NCI-H2227 (cell line): ENCODE measurements at regions not wholly inside any gene's neighbourhood (a gene's known extent, or its start where the extent isn't known, plus 50 kb on each side); places are given as distances from the start of the nearest gene placed in this dataset.
"Not testable (repeated sequence)": the region's sequence is repeated elsewhere in the genome, so short reads cannot be mapped to it uniquely, and the experiment has no call there.

ENCODE experiments used
- DNase-seq: peaks from one replicate; lab custom pipeline; 2025; ENCODE audit not compliant: unreplicated experiment; lab: John Stamatoyannopoulos, UW

DNA sequence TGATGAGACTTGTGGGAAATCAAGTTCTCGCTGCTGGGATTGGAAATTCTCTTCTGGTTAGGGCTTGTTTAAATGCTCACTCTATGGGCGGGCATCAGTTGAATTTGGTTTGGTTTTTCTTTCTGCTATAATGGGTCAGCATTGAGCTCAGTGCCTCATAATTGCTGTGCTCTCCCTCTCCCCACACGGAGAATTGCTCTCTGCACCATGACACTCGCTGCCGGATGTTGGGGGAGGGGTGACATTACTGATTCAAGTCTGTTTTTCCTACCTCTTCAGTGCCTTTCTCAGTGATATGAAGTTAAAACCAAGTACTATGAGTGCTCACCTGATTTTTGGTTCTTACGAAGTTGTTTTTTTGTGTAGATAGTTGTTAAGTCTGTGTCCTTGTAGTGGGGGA lies 599.6 kb downstream of the EPM2A start:
- no peak for DNase-seq

DNA sequence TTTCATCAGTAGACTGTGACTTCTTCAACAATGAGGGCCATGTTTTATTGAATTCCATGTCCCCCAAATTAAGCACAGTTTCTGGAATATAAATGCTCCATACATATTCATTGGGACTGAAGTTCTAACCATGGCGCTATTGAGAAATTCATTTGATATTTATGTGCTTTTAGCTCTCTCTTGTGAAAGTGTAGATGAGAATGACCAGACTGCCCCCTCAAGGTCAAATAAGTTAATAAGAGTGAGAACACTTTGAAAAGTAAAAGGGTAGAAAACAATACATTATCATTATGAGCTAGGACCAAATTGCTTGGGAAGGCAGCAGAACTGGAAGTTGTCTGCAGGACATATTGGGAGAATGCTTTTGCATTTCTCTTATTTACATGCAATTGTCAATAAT lies 597.9 kb downstream of the EPM2A start:
- DNase-seq: no peak

DNA sequence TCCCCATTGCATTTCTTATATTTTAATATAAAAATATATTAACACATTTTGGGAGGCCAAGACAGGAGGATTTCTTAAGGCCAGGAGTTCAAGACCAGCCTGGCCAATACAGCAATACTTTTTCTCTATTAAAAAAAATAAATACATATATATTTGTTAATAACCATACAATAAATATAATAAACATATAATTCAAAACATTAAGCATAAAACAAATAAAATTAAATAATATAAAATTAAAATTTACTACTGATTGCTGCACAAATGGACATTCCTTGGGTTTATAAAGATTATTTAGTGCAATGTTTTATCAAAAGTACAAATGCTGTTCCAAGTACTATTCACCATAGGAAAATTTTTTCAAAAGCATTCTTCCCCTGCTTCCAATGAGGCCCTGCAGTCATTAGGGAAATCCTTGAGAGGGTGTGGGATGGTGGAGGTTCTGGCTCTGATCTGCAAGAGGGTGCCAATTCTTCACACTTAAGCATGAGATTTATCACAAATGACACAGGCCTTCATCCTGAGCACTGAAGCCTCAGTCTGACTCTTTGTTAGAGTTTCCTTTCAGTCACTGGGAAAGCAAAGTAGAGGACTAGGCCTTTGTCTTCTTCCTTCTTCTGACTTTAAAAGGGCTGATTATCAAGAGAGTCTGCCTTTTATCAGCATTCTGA lies 596.7 kb downstream of the EPM2A start:
- peak; percentile 7 for DNase-seq

DNA sequence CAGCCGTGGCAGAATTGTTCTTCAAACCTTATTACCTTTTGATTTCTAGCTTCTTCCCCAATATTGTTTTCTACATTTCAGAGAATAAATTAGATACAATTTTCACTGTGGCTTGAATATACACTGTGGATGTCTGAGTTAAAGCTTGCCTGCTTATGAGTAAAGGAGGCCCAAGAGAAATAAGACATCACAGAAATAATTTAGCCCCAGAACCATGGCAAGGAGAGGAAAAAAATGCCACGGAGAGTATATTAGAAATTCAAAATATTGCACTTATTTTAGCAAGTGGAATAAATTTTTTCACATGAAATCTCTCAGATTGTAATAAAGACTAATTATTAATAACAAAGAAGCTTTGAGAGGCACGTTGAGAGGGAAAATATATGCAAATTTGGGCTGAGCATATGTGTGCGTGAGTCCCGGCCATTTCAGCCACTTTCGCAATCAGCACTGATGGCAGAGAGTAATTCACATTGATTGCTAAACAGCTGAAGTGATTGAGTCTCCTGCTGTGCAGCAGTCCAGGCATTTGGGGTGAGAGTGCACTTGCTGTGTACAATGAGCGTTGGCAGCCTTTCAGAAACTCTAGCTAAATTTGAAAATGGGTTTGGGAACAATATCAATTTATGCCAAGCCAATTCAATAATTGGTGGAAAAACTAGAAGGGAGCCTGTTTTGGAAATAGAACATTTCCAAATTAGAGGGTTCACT lies 596.0 kb downstream of the EPM2A start:
- peak; percentile 37 for DNase-seq

DNA sequence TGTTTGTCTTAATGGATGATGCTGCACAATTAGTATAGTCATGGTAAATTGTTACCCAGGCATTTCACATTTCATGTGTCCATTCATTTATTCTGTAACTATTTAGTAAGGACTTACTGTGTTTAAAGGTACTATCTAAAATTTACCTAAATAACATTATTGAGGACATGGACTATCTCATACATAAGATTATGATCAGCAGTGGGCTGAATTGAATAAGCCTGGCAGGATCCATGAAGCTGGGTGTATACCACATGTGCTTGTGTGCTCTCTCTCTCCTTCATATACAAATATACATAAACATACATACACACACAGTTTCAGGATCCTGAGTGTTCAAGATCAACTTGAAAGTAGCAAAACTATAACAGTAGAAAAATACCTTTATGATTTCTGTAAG lies 595.4 kb downstream of the EPM2A start:
- no peak for DNase-seq

DNA sequence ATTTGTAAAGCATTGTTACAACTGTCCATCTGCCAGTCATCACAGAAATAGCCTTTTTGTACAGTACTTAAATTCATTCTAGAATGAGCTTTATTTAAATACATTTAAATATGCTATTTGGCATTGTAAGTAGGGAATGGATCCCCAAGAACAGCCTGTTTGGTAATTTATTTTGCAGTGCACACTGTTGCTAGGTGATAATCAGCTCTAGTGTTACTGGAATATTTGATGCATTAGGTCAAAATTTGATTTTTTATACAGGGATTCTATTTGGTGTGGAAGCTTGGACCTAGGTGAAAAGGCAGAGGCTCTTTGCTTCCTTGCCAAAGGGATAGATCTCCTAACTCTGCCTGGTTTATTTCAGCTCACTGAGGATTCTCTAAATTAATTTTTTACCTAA lies 593.7 kb downstream of the EPM2A start:
- DNase-seq: no peak

DNA sequence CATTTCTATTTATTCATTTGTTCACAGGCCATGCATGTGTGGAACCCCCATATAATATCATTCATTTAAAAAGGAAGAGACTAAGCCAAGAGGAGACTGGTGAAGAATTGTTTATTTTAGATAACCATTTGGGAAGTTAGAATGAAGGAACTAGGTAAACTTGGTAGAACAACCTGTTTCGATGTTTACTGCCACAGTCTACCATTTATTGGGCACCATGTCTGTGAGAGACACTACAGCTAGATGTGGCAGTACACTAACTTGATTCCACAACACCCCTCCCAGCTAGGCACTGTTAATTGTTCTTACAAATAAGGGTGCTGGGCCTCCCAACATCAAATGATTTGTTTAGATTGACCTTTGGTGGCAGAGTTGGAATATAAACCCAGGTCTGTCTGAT lies 592.4 kb downstream of the EPM2A start:
- no peak for DNase-seq

DNA sequence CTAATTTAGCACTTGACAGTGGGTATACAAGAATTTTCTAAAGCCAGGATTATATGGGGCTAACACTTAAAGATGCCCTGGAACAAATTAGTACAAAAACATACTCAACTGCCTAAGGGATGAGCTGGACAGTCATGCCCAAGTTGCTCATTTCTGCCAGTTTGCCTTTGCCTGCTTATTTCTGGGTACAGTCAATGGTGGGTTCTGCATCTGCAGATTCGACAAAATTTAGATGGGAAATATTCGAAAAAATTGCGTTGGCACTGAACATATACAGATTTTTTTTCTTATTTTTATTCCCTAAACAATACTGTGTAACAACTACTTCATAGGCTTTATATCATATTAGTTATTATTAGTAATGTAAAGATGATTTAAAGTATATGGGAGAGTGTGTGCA lies 591.9 kb downstream of the EPM2A start:
- no peak for DNase-seq

DNA sequence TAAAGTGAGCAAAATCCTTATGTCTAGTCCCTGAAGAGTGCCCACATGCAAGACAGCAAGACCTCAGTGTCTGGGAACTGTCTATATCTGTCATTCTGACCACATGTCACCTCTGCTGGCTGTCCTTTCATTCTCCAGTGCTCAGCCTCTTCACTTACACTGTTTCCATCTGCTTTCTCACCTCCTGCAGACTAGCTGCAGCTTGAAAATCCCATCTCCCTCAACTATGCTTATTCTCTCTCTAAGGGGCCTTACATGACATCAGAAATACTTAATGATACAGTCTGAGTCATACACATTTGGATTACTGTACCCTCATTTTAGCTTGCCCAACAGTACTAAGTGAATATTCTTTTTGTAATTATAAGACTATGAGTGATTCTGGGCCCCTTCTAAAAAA lies 587.8 kb downstream of the EPM2A start:
- DNase-seq: no peak

DNA sequence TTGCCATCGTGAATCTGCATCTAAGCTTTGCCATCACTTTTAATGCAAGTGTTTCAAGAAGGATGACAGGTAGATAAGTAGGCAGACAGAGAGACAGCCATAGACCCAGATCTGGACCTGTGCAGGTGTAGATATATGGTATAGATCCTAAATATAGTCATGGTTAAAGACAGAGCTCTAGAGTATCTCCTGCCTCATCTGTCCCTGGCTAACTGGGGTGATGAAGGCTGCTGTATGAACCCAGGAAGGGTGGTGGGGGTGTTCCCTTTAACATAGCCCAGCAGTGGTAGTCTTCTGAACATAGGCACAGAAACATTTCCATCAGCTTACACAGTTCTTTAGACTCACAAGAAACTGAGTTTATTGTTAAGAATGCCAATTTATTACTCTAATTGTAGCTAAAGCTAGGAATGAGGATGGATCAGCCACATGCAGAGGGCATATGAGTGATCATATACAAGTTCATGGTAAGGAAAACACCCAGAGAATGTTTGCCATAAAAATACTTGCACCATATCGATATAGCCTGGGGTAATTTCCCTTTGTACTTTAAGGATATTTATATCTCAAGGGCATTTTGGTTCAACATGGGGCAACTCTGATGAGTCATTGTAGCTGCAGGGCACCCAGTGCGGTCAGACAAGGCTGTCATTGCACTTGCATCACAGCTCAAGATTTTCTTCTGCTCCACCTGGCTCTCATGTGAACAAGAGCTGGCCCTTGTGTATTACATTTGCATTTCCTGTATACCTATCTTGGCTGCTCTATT lies 587.2 kb downstream of the EPM2A start:
- DNase-seq: no peak

DNA sequence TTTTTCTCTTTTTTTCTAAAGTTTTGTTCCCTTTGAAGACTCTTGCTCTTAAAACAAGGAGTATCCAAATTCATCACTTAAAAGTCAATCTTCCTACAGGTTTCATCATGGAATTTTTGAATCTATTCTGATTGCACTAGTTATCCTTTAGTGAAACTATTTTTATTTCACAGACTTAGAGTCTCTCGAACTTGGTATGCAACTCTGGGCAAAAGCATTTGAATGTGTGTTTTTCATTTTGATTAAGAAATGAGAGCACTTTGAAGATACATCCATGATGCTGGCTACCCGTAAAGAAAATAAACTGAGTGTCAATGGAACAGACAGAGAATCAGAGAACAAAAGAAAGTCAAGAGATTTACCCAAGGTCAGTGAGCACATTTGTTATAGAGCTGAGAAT lies 586.5 kb downstream of the EPM2A start:
- DNase-seq: no peak

DNA sequence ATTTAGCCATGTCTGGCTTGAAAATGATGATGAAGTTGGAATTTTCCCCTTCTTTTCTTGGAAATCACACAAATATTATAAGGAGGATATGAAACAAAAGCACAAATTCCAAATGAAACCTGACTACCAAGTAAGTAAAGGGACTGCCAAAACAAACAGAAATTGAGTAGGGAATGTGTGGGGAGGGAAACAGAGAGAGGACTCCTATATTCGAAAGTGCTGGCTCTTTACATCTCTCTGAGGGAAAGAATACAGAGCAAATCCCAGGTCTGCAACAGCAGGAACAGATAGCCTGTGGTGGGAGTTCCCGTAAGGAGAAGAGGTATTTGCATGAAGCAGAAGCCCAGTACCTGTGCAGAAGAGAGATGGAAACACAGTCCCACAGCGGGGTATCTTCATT lies 583.7 kb downstream of the EPM2A start:
- no peak for DNase-seq

DNA sequence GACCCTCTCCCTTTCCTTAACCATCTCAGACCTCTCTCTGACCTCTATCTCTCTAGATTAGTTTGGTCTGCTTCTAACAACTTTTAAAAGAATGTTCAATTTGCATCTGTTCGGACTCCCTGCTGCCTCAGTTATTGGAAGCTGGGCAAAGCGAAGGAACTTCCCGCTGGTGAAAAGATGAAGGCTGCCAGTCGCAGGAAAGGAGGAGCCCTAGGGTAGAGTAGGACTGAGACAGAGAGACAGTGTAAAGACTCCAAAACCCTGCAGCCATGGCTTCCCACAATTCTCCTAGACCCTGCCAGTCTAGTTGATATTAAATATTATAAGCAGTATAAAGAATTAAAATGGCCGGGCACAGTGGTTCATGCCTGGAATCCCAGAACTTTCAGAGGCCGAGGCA lies 581.8 kb downstream of the EPM2A start:
- no peak for DNase-seq

DNA sequence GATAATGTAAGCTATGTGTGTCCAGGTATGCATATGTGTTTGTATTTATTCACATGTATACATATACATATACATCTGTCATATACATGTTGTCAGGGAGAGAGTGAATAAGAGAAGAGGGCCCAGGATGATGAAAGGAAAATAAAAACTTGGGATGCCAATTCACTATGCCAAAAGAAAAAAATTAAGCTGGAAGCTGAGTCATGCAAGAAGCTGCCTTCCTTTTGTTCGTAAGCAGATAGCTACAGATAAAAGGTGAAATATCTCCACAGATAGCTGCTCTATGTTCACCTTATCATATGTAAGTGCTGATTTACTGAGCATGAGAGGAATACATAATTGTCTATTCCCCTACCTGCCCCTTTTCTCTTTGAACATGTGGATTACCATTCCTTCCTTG lies 579.9 kb downstream of the EPM2A start:
- DNase-seq: no peak

DNA sequence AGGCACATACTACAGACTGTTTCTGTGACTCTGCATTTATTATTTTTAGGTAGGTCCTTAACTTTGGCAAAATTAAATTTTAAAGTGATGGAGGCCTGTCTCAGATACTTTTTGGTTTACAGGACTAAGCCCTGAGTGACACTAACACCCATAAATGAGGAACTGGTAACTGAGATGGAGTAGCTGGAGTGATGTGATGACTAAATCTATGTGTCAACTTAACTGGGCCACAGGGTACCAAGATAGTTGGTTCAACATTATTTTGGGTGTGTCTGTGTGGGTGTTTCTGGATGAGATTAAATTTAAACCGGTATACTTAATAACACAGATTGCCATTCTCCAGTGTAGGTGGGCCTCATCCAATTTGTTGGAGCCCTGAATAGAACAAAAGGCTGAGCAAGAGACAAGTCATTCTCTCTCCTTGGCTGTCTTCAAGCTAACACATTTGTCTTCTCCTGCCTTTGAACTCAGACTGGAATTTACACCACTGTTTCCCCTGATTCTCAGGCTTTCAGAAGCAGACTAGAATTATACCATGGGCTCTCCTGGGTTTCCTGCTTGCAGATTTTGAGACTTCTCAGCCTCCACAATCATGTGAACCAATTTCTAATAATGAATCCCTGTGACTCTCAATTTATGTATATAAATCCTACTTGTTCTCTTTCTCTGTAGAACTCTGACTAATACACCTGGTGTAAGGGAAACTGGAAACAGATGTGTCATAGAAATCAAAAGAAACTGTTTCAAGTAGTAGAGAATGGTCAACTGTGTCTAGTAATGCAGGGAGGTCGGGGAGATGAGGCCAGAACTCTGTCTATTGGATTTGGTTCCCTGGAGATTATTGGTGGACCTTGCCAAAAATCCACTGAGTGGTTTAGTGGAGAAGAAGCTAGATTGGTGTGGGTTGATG lies 579.2 kb downstream of the EPM2A start:
- no peak for DNase-seq

DNA sequence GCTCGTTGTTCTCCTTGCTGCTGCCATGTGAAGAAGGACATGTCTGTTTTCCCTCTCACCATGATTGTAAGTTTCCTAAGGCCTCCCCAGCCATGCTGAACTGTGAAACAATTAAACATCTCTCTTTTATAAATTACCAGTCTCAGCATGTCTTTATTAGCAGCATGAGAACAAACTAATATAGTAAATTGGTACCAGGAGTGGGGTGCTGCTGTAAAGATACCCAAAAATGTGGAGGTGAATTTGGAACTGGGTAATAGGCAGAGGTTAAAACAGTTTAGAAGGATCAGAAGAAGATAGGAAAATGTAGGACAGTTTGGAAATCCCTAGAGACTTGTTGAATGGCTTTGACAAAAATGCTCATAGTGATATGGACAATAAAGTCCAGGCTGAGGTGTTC lies 576.7 kb downstream of the EPM2A start:
- not testable (repeated sequence) for DNase-seq

DNA sequence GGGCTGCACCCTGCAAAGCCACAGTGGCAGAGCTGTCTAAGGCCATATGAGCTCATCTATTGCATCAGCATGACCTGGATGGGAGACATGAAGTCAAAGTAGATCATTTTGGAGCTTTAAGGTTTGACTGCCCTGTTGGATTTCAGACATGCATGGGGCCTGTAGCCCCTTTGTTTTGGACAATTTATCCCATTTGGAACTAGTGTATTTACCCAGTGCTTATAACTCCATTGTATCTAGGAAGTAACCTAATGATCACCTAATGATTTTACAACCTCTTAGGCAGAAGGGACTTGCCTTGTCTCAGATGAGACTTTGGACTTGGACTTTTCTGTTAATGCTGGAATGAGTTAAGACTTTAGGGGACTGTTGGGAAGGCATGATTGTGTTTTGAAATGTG lies 575.4 kb downstream of the EPM2A start:
- DNase-seq: no peak

DNA sequence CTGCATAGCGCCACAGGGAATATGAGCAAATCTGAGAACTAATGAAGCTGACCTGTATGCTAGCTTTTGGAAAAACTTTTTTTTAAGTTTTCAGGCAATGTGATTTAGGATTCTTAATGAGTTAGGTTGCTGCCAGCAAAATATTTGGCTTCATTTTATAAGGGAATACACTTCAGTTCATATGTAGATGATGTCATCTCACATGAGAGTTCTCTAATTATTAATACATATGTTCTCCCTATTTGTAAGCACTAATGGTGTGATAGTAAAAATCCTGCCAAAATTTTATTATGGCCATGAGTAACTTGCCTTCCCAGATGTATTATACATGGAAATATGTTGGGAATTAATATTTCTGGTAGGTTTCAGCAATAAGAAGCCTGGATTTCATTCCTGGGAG lies 573.8 kb downstream of the EPM2A start:
- DNase-seq: no peak

DNA sequence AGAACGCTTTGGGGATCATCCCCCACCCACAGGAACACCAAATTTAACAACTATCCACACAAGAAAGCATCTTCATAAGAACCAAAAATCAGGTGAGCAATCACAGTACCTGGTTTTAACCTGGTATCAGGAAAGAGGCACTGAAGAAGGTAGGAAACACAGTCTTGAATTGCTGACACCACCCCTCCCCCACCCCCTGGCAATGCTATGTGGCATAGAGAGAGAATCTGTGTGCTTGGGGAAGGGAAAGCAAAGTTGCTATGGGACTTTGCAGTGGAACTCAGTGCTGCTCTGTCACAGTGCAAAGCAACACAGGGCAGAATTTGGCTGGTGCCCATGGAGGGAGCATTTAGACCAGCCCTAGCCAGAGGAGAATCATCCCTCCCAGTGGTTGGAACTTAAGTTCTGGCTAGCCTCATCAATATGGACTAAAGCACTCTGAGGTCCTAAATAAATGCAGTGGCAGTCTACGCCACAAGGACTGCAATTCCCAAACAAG lies 565.5 kb downstream of the EPM2A start:
- no peak for DNase-seq

DNA sequence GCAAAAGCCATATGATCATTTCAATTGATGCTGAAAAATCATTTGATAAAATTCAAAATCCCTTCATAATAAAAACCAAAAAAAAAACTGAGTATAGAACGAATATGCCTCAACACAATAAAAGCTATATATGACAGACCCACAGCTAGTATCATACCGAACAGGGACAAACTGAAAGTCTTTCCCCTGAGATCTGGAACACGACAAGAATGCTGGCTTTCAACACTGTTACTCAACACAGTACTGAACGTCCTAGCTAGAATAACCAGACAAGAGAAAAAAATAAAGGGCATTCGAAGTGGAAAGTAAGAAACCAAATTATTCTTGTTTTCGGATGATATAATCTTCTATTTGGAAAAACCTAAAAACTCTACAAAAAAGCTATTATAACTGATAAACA lies 559.9 kb downstream of the EPM2A start:
- no peak for DNase-seq

DNA sequence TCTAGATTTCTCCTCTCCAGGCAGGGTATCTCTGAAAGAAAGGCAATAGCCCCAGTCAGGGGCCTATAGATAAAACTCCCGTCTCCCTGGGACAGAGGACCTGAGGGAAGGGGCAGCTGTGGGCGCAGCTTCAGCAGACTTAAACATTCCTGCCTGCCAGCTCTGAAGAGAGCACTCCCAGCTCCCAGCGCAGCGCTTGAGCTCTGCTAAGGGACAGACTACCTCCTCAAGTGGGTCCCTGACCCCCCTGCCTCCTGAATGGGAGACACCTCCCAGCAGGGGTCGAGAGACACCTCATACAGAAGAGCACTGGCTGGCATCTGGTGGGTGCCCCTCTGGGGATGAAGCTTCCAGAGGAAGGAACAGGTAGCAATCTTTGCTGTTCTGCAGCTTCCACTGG lies 556.9 kb downstream of the EPM2A start:
- no peak for DNase-seq
